ENCODE measurements at regions not wholly inside any gene's neighbourhood (a gene's known extent, or its start where the extent isn't known, plus 50 kb on each side); places are given as distances from the start of the nearest gene placed in this dataset.

- no peak for DNase-seq (ENCODE audit: low spot score)
These were observed 212.0 kb downstream of the RAD51AP2 start for GRCh38 chr2:17306219-17306618.

- DNase-seq (ENCODE audit: low spot score), result no peak
These were observed 214.7 kb downstream of the RAD51AP2 start for GRCh38 chr2:17303521-17303920.

GRCh38 chr2:17303054-17303453, 215.2 kb downstream of the RAD51AP2 start:
- peak; percentile 31 for DNase-seq (ENCODE audit: low spot score)

- DNase-seq (ENCODE audit: low spot score), result no peak
These were observed 216.0 kb downstream of the RAD51AP2 start for GRCh38 chr2:17302281-17302680.

GRCh38 chr2:17301437-17301836, 216.8 kb downstream of the RAD51AP2 start:
- DNase-seq (ENCODE audit: low spot score), result no peak

GRCh38 chr2:17299891-17300540, 218.2 kb downstream of the RAD51AP2 start:
- DNase-seq (ENCODE audit: low spot score), result no peak

GRCh38 chr2:17298453-17298852, 219.8 kb downstream of the RAD51AP2 start:
- no peak for DNase-seq (ENCODE audit: low spot score)

GRCh38 chr2:17296686-17297085, 221.6 kb downstream of the RAD51AP2 start:
- no peak for DNase-seq (ENCODE audit: low spot score)

GRCh38 chr2:17289669-17290068, 228.6 kb downstream of the RAD51AP2 start:
- no peak for DNase-seq (ENCODE audit: low spot score)

GRCh38 chr2:17287183-17287582, 231.1 kb downstream of the RAD51AP2 start:
- DNase-seq (ENCODE audit: low spot score), result no peak

GRCh38 chr2:17282826-17283225, 235.4 kb downstream of the RAD51AP2 start:
- DNase-seq (ENCODE audit: low spot score), result no peak

GRCh38 chr2:17282245-17282644, 236.0 kb downstream of the RAD51AP2 start:
- DNase-seq (ENCODE audit: low spot score), result no peak

- no peak for DNase-seq (ENCODE audit: low spot score)
These were observed 242.0 kb downstream of the RAD51AP2 start for GRCh38 chr2:17276220-17276619.

- DNase-seq (ENCODE audit: low spot score), result peak; percentile 16
These were observed 245.4 kb downstream of the RAD51AP2 start for GRCh38 chr2:17272652-17273525.

- DNase-seq (ENCODE audit: low spot score), result no peak
These were observed 246.1 kb downstream of the RAD51AP2 start for GRCh38 chr2:17272170-17272569.

- no peak for DNase-seq (ENCODE audit: low spot score)
These were observed 246.8 kb downstream of the RAD51AP2 start for GRCh38 chr2:17271416-17271815.

GRCh38 chr2:17270894-17271293, 247.3 kb downstream of the RAD51AP2 start:
- peak; percentile 51 for DNase-seq (ENCODE audit: low spot score)

- DNase-seq (ENCODE audit: low spot score), result no peak
These were observed 254.7 kb downstream of the RAD51AP2 start for GRCh38 chr2:17263570-17263968.

- no peak for DNase-seq (ENCODE audit: low spot score)
These were observed 255.2 kb downstream of the RAD51AP2 start for GRCh38 chr2:17262854-17263569.

- no peak for DNase-seq (ENCODE audit: low spot score)
These were observed 258.6 kb downstream of the RAD51AP2 start for GRCh38 chr2:17259613-17260012.

GRCh38 chr2:17258861-17259260, 259.4 kb downstream of the RAD51AP2 start:
- DNase-seq (ENCODE audit: low spot score), result no peak

GRCh38 chr2:17257189-17257909, 260.9 kb downstream of the RAD51AP2 start:
- DNase-seq (ENCODE audit: low spot score), result peak; percentile 78

Data from kidney capillary endothelial cell (primary cell).